GM12878 (cell line): ENCODE measurements at regions not wholly inside any gene's neighbourhood (a gene's known extent, or its start where the extent isn't known, plus 50 kb on each side); places are given as distances from the start of the nearest gene placed in this dataset.

Experiments
- ATAC-seq: fragments of 200-7000 bp; cut with Tn5 transposase; 3 replicates; pipeline ENCODE4 v1.9.1; 2020; ENCODE audit warnings: mild to moderate bottlenecking, moderate library complexity
- BruUV-seq: library from RNA; stranded (reverse); fragments of 400-500 nt; replicated peaks from 2 replicates; lab custom pipeline; 2021; lab: Mats Ljungman, UMichigan
- CTCF ChIA-PET: fragments of 300-600 bp; sonication (Branson Sonifier 250); formaldehyde crosslinking; extraction: SDS; loops from one replicate; lab custom pipeline; 2021; ENCODE audit warnings: inconsistent platforms; lab: Yijun Ruan, JAX
- POLR2A ChIA-PET: fragments of 350-600 bp; formaldehyde crosslinking; extraction: SDS; loops from one replicate; lab custom pipeline; 2021; ENCODE audit warnings: inconsistent platforms; lab: Charles Lee
- RAD21 ChIA-PET: fragments of 300-600 bp; sonication (Branson Sonifier 250); formaldehyde crosslinking; loops from one replicate; lab custom pipeline; 2023; ENCODE audit warnings: antibody characterized with exemption; ENCODE audit not compliant: unreplicated experiment; lab: Charles Lee
- SMC1A ChIA-PET: fragments of 300-600 bp; sonication (Branson Sonifier 250); formaldehyde crosslinking; loops from one replicate; lab custom pipeline; 2023; ENCODE audit not compliant: unreplicated experiment, uncharacterized antibody; lab: Charles Lee
- DNase-seq: peaks from one replicate; pipeline ENCODE4 v3.0.0-alpha.2; 2011; ENCODE audit warnings: low read depth, low spot score
- FAIRE-seq: peaks from 3 replicates; lab custom pipeline; 2011; peaks lifted over from hg19 to GRCh38; lab: Jason Lieb, UNC
- H2AFZ ChIP-seq: 2 replicates; pipeline ENCODE4 v1.6.0; 2011; ENCODE audit warnings: low read depth, low read length, control low read depth; ENCODE audit not compliant: control insufficient read depth
- H3K27ac ChIP-seq: 2 replicates; pipeline ENCODE4 v1.5.1; 2011; ENCODE audit warnings: control low read depth; ENCODE audit not compliant: control insufficient read depth, insufficient read depth
- H3K27me3 ChIP-seq, 2 experiments: replicated peaks in 1 of 2; 2 replicates each; pipeline versions ENCODE4 v1.6.0 to v1.6.1; 2011; ENCODE audit warnings: low read length in 1 of 2; ENCODE audit not compliant: control insufficient read depth in 2 of 2, insufficient read depth in 2 of 2
- H3K36me3 ChIP-seq, 2 experiments: 2 replicates each; pipeline ENCODE4 v1.5.1; 2011; ENCODE audit warnings: low read length in 1 of 2; ENCODE audit not compliant: control insufficient read depth in 2 of 2, insufficient read depth in 2 of 2
- H3K4me1 ChIP-seq: 2 replicates; pipeline ENCODE4 v1.6.1; 2011; ENCODE audit warnings: mild to moderate bottlenecking, low read length, moderate library complexity, mixed read lengths; ENCODE audit not compliant: control insufficient read depth, insufficient read depth
- H3K4me2 ChIP-seq: 2 replicates; pipeline ENCODE4 v1.6.0; 2011; ENCODE audit warnings: control low read depth; ENCODE audit not compliant: control insufficient read depth, insufficient read depth
- H3K4me3 ChIP-seq: fragments of 200-600 bp; sonication (generic); 2 replicates; pipeline ENCODE4 v1.5.1; 2016
- H3K79me2 ChIP-seq: 2 replicates; pipeline ENCODE4 v1.6.0; 2011; ENCODE audit warnings: low read length; ENCODE audit not compliant: control insufficient read depth, insufficient read depth
- H3K9ac ChIP-seq: 2 replicates; pipeline ENCODE4 v1.8.0; 2011; ENCODE audit warnings: low read length, control low read depth, mixed read lengths; ENCODE audit not compliant: control insufficient read depth, insufficient read depth
- H3K9me3 ChIP-seq: replicated peaks from 3 replicates; pipeline ENCODE4 v1.5.1; 2011; ENCODE audit warnings: mild to moderate bottlenecking, low read length; ENCODE audit not compliant: control insufficient read depth, insufficient read depth
- H4K20me1 ChIP-seq: 2 replicates; pipeline ENCODE4 v1.6.0; 2011; ENCODE audit not compliant: control insufficient read depth, insufficient read depth
- BCL11A ChIP-seq: IDR thresholded peaks from 2 replicates; pipeline ENCODE4 v1.6.1; 2011; ENCODE audit warnings: low read depth, low read length
- KDM1A ChIP-seq: fragments of 200-600 bp; sonication (generic); IDR thresholded peaks from 2 replicates; pipeline ENCODE4 v1.6.1; 2016; ENCODE audit warnings: borderline replicate concordance
- LARP7 ChIP-seq: fragments of 450-650 bp; IDR thresholded peaks from 2 replicates; pipeline ENCODE4 v1.6.1; 2017; ENCODE audit warnings: mild to moderate bottlenecking
- MAX ChIP-seq: IDR thresholded peaks from 2 replicates; pipeline ENCODE4 v1.6.1; 2012; ENCODE audit warnings: low read depth, low read length, improper control_type of control experiment
- NFIC ChIP-seq: IDR thresholded peaks from 2 replicates; pipeline ENCODE4 v1.6.1; 2012; ENCODE audit warnings: low read depth, mild to moderate bottlenecking, inconsistent platforms, low read length, moderate library complexity
- PAX5 ChIP-seq: IDR thresholded peaks from 2 replicates; pipeline ENCODE4 v1.6.1; 2011; ENCODE audit warnings: low read depth, low read length, borderline replicate concordance
- TAF1 ChIP-seq: IDR thresholded peaks from 2 replicates; pipeline ENCODE4 v1.6.1; 2011; ENCODE audit warnings: mild to moderate bottlenecking, low read depth, low read length, borderline replicate concordance
- ZBTB33 ChIP-seq: fragments of 450-650 bp; IDR thresholded peaks from 2 replicates; pipeline ENCODE4 v1.6.1; 2017; ENCODE audit warnings: mild to moderate bottlenecking
- WGBS: methylation state at CpG from one replicate; pipeline ENCODE4 v1.1.6; 2016; ENCODE audit warnings: low lambda C conversion rate; ENCODE audit not compliant: insufficient replicate concordance, insufficient coverage; ENCODE audit errors: missing lambda C conversion rate; 5-methylcytosine and 5-hydroxymethylcytosine counted together
- in situ Hi-C: fragments of 300-500 bp; cut with MboI; formaldehyde crosslinking; loops from 9 replicates; pipeline ENCODE4 v1.14.3; 2018; ENCODE audit warnings: mixed read lengths
- intact Hi-C: fragments of 100-400 bp; cut with micrococcal nuclease; formaldehyde crosslinking; loops from one replicate; pipeline ENCODE4 v1.14.2; 2022; ENCODE audit not compliant: unreplicated experiment
- TF ChIP-seq, protein P1 (sequence below): fragments of 450-650 bp; IDR thresholded peaks from 2 replicates; pipeline ENCODE4 v1.6.1; 2016; ENCODE audit warnings: mild to moderate bottlenecking
- TF ChIP-seq, protein P2 (sequence below): fragments of 450-650 bp; IDR thresholded peaks from 2 replicates; pipeline ENCODE4 v1.6.1; 2018; ENCODE audit warnings: borderline replicate concordance, mild to moderate bottlenecking; ENCODE audit not compliant: partially characterized antibody

- no peak for FAIRE-seq
- no peak for DNase-seq
- RAD21 ChIA-PET = no interaction called here
Observed at GRCh38 chr7:68133045-68133444, 1136.4 kb downstream of the TYW1 start.

More at GRCh38 chr7:68133045-68133444, 1136.4 kb downstream of the TYW1 start:
- no peaks in the 10 kb centered on the region for H3K27me3 ChIP-seq
- H3K36me3 ChIP-seq = no peaks in the 10 kb centered on the region
- TF ChIP-seq PAX5 (no peak), ZBTB33 (no peak), NFIC (no peak), MAX (no peak), KDM1A (no peak), BCL11A (no peak), TAF1 (no peak), LARP7 (no peak)
- TF ChIP-seq, protein P1, sequence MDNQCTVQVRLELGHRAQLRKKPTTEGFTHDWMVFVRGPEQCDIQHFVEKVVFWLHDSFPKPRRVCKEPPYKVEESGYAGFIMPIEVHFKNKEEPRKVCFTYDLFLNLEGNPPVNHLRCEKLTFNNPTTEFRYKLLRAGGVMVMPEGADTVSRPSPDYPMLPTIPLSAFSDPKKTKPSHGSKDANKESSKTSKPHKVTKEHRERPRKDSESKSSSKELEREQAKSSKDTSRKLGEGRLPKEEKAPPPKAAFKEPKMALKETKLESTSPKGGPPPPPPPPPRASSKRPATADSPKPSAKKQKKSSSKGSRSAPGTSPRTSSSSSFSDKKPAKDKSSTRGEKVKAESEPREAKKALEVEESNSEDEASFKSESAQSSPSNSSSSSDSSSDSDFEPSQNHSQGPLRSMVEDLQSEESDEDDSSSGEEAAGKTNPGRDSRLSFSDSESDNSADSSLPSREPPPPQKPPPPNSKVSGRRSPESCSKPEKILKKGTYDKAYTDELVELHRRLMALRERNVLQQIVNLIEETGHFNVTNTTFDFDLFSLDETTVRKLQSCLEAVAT = no peak
- TF ChIP-seq, protein P2, sequence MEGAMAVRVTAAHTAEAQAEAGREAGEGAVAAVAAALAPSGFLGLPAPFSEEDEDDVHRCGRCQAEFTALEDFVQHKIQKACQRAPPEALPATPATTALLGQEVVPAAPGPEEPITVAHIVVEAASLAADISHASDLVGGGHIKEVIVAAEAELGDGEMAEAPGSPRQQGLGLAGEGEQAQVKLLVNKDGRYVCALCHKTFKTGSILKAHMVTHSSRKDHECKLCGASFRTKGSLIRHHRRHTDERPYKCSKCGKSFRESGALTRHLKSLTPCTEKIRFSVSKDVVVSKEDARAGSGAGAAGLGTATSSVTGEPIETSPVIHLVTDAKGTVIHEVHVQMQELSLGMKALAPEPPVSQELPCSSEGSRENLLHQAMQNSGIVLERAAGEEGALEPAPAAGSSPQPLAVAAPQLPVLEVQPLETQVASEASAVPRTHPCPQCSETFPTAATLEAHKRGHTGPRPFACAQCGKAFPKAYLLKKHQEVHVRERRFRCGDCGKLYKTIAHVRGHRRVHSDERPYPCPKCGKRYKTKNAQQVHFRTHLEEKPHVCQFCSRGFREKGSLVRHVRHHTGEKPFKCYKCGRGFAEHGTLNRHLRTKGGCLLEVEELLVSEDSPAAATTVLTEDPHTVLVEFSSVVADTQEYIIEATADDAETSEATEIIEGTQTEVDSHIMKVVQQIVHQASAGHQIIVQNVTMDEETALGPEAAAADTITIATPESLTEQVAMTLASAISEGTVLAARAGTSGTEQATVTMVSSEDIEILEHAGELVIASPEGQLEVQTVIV = no peak
- no peak for ATAC-seq
- ChIA-PET SMC1A (interaction anchor here (0.6 kb wide), 1 partner anchor 1589 kb away, joined by 3 read pairs; no protein-coding TSS in a partner anchor), POLR2A (no interaction called here), CTCF (interaction anchor here (0.8 kb wide), 1 partner anchor 508 kb away, joined by 3 read pairs; no protein-coding TSS in a partner anchor)
- no peaks in the 10 kb centered on the region for H3K4me1 ChIP-seq
- no peak overlapping the region for H3K27ac ChIP-seq
- no peaks in the 10 kb centered on the region for H3K9me3 ChIP-seq
- H3K9ac ChIP-seq = no peak overlapping the region
- no peaks in the 10 kb centered on the region for H4K20me1 ChIP-seq
- no peak overlapping the region for H3K4me2 ChIP-seq
- no TSS peak for BruUV-seq
- WGBS = 72% methylated on average over 6 of the region's 6 CpGs
- H2AFZ ChIP-seq = no peak overlapping the region
- H3K4me3 ChIP-seq = no peak overlapping the region
- H3K79me2 ChIP-seq = no peaks in the 10 kb centered on the region
- in situ Hi-C loops = no loop called here
- intact Hi-C loops = no loop called here
